Stomach (tissue), 4 donors: ENCODE measurements at regions not wholly inside any gene's neighbourhood (a gene's known extent, or its start where the extent isn't known, plus 50 kb on each side); places are given as distances from the start of the nearest gene placed in this dataset.

ENCODE experiments used
- POLR2AphosphoS5 ChIP-seq, 3 donors: sonication (generic); formaldehyde crosslinking; IDR thresholded peaks; one replicate each; pipeline ENCODE4 v1.6.1; 2016; ENCODE audit warnings: antibody characterized with exemption in 3 of 3
- TF ChIP-seq, protein P1 (sequence below), 7 experiments: fragments of 450-650 bp in 4 of 7; fragments of 200-600 bp in 3 of 7; sonication (generic) in 3 of 7; IDR thresholded peaks; one replicate each; pipeline ENCODE4 v1.5.1; 2016 to 2019; ENCODE audit warnings: antibody characterized with exemption in 7 of 7, control low read depth in 2 of 7, mild to moderate bottlenecking in 1 of 7

- TF ChIP-seq, protein P1, sequence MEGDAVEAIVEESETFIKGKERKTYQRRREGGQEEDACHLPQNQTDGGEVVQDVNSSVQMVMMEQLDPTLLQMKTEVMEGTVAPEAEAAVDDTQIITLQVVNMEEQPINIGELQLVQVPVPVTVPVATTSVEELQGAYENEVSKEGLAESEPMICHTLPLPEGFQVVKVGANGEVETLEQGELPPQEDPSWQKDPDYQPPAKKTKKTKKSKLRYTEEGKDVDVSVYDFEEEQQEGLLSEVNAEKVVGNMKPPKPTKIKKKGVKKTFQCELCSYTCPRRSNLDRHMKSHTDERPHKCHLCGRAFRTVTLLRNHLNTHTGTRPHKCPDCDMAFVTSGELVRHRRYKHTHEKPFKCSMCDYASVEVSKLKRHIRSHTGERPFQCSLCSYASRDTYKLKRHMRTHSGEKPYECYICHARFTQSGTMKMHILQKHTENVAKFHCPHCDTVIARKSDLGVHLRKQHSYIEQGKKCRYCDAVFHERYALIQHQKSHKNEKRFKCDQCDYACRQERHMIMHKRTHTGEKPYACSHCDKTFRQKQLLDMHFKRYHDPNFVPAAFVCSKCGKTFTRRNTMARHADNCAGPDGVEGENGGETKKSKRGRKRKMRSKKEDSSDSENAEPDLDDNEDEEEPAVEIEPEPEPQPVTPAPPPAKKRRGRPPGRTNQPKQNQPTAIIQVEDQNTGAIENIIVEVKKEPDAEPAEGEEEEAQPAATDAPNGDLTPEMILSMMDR (IDR thresholded peaks at IDR 0.05) = no peak
- no peak for TF ChIP-seq POLR2AphosphoS5 (IDR thresholded peaks at IDR 0.05)
Observed at GRCh38 chr2:164028814-164029534, 293.2 kb upstream of the FIGN start.
